HK-2 (cell line): ENCODE measurements at regions not wholly inside any gene's neighbourhood (a gene's known extent, or its start where the extent isn't known, plus 50 kb on each side); places are given as distances from the start of the nearest gene placed in this dataset.
A peak's percentile ranks its signal among the peaks of the same experiment; 100 is the strongest.
"Not testable (repeated sequence)": the region's sequence is repeated elsewhere in the genome, so short reads cannot be mapped to it uniquely, and the experiment has no call there.

ENCODE experiments used
- DNase-seq: peaks from one replicate; pipeline ENCODE4 v3.0.0-alpha.2; 2018; ENCODE audit not compliant: unreplicated experiment

DNA sequence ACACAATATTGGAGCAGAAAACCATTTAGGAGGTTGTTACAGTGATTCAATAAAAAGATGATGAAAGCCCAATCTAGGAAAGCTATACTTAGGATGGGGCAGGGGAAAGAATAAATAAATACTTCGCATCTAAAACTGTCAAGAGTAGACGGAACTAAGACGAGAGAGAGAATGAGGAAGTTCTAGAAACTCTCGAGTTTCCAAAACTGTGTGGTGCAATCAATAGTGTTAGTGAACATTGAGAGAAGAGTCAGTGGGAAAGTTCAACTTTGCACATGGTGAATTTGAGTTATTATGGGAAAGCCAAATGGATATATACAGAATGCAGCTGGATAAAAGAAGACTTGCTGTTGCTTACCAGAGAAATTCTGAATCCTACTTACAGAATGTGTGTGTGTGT is 133.8 kb upstream of the MEOX2 start:
- DNase-seq: no peak

DNA sequence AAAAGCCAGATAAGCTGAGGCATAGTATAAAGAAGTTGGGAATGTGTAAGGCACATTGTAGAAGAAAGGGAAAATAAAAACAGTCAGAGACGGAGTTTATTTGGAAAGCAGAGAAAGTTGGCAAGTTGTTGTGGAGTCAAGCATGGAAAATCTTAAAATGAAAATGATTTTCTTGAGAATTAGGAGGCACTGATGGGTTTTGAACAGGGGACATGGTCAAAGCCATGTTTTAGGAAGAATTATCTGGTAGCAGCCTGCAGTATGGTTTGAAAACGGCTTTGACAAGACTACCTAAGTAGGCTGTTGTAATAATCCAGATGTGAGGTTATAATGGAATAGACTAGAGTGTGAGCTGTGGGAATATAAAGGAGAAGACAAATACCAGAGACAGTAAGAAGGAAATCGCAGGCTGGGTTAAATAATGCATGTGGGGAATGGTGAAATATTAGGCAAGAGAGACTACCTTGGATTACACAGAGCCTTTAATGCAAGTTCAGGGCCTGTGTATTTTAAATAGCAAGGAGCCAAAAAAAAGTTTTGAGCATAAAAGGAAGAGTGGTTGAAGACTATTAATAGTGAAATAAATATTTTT is 130.4 kb upstream of the MEOX2 start:
- no peak for DNase-seq

GRCh38 chr7:15813448-15813847 is 127.0 kb upstream of the MEOX2 start:
- DNase-seq: no peak

DNA sequence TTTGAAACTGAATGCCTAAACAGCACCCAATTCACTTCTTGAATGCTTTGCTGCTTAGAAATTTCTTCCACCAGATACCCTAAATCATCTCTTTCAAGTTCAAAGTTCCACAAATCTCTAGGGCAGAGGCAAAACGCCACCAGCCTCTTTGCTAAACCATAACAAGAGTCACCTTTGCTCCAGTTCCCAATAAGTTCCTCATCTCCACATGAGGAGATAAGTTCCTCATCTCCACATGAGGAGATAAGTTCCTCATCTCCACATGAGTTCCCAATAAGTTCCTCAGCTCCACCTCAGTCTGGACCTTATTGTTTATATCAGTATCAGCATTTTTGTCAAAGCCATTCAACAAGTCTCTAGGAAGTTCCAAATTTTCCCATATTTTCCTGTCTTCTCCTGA is 123.9 kb upstream of the MEOX2 start:
- not testable (repeated sequence) for DNase-seq

- not testable (repeated sequence) for DNase-seq
Measured at GRCh38 chr7:15809936-15810335, 123.5 kb upstream of the MEOX2 start.

- no peak for DNase-seq
Measured at GRCh38 chr7:15805891-15806290, 119.4 kb upstream of the MEOX2 start.

GRCh38 chr7:15802425-15802824 is 115.9 kb upstream of the MEOX2 start:
- no peak for DNase-seq

- DNase-seq: peak; percentile 54
Measured at GRCh38 chr7:15801551-15801950, 115.1 kb upstream of the MEOX2 start.

DNA sequence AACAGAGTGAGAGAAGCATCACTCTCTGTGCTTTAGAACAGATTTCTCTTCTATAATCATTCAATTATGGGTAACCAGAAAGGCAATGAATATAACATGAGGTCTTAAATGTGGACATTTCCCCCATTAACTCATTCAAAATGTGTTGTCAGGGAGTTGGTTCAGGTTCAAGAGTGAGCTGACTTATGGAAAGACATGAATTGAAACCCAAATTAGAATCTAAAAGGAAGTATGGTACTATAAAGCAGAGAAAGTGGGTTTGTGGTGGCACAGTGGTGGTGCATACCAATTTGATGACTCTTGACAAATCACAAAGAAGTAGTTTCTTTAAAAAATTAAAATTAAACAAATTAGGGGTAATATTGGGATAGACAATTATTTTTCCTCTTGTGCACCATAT is 114.6 kb upstream of the MEOX2 start:
- no peak for DNase-seq

GRCh38 chr7:15798081-15798480 is 111.6 kb upstream of the MEOX2 start:
- no peak for DNase-seq

DNA sequence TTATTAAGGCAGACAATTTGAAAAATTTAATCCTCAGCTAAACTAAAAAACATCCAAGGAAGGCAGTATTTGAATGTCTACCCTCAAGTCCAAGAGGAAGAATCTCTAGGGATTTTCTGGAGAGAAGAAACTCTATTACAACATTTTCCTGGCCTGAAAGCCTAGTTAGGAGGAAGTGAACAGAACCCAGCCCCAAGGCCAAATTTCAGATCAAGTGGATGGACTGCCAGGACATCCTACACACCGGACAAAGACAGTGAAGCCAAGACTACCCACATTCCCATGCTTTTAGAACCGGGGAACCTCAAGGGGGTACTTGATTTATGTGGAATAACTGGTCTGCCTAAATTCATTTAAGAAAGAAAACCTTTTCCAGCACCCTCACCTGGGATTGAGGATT is 108.9 kb upstream of the MEOX2 start:
- no peak for DNase-seq

DNA sequence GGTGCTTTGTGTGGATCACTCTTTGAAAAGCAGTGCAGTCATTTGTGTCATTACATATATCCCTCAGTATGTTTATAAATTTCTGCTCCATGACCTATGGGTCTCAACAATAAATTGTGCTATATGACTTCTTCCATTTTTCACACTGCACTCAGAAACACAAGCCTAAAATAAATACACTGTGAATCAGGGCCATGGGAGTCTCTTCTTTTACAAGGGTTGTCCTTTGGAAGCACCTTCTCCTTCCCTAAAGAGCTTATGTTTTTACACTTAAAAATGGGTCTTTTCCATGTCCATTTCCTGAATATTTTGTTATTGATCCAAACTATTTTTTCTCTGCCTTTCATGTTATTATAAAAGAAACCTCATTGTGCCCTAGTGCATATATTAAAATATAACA is 108.3 kb upstream of the MEOX2 start:
- no peak for DNase-seq

- no peak for DNase-seq
Measured at GRCh38 chr7:15784694-15785030, 98.2 kb upstream of the MEOX2 start.

GRCh38 chr7:15783987-15784693 is 97.7 kb upstream of the MEOX2 start:
- no peak for DNase-seq

DNA sequence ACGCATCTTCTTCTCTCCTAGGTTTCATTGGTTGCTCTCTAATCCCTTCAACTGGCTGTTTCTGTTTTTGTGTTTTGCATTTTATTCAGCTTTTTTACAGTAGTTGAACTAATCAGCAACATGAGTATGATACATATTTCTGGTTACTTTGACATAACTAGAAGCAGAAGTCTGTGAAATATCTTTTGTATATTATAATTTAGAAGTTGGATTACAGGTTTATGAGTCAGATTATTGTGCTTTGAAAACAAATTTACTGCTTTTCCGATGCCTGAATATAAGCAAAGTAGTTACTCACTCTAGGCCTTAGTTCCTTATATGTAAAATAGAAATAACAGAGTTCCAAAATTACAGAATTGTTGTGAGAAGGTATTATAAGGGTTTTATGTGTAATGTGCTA is 96.2 kb upstream of the MEOX2 start:
- DNase-seq: no peak

GRCh38 chr7:15781944-15782343 is 95.5 kb upstream of the MEOX2 start:
- DNase-seq: no peak

DNA sequence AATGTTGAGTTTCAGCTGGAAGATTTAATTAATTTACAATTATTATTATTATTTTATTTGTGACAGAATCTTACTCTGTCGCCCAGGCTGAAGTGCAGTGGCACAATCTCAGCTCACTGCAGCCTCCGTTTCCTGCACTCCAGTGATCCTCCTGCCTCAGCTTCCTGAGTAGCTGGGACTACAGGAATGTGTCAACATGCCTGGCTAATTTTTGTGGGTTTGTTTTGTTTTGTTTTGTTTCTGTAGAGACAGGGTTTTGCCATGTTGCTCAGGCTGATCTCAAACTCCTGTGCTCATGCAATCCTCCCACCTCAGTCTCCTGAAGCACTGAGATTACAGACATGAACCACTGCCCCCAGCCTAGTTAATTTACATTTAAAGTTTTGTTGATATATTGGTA is 93.8 kb upstream of the MEOX2 start:
- no peak for DNase-seq

DNA sequence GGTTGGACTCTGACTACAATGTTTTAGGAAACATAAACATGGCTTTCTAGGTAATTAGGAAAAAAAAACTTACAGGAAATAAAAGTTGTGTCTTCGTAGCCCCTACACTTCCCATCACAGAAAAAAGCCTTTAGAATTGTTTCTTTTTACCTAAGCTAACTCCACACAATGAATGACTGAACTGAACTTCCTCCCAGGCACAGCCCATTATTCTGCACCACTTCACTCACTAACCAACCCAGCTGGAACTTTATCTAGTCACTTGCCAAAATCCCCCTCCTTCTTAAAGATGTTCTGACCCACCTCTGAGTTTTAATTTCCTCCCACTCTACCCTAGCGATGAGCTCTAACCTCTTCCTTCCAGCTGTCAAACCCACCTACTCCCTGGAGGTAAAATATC is 91.7 kb upstream of the MEOX2 start:
- DNase-seq: no peak

DNA sequence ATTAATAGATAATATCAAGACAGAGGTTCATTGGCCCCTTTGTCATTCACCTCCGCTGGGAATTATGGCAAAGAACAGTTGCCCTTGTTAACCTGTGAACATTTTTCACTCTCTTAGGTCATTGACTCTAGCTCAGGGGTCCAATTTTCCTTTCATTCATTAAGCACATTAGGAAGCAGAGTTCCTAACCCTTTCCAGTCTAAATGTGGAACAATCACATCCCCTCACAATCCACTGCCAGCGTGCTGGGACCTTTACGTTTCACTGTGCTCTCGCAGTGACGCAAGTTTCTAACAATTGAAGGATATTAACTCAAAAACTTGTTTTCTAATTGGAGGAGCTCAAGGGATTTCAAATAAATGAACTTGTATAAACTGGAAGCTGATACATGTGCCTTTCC is 79.3 kb upstream of the MEOX2 start:
- no peak for DNase-seq

DNA sequence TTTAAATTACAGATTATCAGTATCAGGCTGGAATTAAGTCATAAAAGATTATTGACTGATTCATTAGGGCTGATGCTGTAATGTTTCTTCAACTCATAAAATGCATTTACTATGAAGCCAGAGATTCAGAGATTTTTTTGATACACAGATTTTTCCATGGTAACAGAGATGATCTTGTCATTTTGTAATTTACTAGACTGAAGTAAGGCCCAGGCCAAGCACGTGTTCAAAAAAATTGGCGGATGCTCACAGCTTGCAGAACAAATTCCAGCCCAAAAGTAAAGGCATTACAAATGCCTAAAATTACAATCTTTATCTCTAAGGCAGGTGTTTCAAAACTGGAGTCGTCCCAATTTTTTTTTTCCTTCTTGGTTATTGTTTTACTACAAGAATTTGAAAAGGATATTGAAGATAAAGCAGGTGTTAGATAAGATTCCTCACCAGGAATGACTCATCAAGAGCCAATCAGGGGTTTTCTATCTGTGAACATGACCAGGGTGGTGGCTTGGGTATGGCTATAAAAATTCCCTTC is 78.4 kb upstream of the MEOX2 start:
- DNase-seq: no peak

DNA sequence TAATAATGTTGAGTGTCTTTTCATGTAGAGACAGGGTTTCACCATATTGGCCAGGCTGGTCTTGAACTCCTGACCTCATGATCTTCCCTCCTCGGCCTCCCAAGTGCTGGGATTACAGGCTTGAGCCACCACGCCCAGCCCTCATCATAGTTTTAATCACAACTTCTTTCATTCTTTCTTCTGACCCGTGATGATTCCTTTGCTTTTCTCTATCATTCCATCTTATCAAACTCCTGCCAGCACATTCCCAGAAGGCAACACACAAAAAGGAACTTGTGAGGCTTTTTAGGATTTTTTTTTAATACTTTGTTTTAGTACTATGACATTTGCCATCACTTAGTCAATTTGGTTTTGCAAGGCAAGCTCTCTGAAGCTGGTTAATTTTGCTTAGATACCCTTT is 77.5 kb upstream of the MEOX2 start:
- DNase-seq: no peak

DNA sequence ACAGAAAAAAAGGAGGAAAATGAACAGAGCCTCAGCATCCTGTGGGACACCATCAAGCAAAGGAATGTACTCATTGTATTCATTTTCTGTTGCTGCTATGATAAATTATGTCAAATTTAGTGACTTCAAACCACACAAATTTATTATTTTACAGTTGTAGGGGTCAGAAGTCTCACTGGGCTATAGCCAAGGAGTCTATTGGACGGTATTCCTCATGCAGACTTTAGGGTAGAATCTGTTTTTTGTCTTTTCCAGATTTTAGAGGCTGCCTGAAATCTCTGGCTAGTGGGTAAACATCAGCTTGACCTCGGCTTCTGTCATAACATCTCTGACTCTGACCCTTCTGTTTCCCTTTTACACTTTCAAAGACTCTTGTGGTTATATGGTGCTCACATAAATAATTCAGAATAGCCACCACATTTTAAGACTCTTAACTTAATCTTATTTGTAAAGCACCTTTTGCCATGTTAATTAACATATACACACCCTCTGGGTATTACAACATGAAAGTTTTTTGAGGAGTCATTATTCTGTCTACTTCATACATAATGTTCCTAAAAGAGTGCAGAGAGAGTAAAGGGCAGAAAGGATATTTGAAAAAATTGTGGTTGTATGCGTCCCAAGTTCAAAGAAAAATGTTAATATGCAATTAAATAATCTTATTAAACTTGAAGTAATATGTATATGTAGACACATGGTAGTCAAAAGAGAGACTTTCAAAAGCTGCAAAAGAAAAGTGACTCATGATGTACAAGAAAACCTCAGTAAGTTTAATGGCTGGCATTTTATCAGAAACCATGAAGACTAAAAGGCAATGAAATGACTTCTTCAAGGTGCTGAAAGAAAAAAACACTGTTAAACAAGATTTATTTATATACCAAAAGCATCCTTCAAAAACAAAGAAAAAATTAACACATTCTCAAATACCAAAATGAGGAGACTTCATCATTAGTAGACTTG is 70.8 kb upstream of the MEOX2 start:
- DNase-seq: no peak

GRCh38 chr7:15755061-15755460 is 68.6 kb upstream of the MEOX2 start:
- no peak for DNase-seq
